ENCODE measurements at regions not wholly inside any gene's neighbourhood (a gene's known extent, or its start where the extent isn't known, plus 50 kb on each side); places are given as distances from the start of the nearest gene placed in this dataset.

DNA sequence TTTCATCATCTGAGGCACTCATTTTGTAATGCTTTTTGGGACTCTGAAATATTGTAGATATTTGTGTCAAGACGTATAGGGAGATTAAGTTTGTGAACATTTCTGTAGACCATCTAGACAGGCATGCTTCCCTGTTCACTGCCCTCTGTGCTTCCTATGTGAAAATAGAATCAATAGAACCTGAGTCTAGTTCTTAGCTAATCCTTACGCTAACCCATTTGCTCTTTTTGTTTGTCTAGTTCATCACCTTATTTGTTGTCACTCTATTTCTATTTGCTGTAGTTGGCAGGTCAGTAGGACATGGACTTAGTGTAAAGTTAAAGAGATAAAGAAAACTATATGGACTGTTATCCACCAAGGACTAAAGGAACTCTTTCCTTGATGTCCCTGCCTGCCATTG, 1755.2 kb downstream of the C4orf33 start:
- Histone ChIP-seq H3K36me3 (replicated peaks) (no peaks in the 10 kb centered on the region), H3K27me3 (replicated peaks) (no peaks in the 10 kb centered on the region), H3K4me3 (ENCODE audit: low read depth, low read length) (no peak overlapping the region), H3K27ac (no peak overlapping the region)
- no peak for DNase-seq
- in situ Hi-C loops (cut with HindIII; ENCODE audit: low pct_ligation_motif_present, low sequenced_read_pairs) = no loop called here
- TF ChIP-seq, protein P1, sequence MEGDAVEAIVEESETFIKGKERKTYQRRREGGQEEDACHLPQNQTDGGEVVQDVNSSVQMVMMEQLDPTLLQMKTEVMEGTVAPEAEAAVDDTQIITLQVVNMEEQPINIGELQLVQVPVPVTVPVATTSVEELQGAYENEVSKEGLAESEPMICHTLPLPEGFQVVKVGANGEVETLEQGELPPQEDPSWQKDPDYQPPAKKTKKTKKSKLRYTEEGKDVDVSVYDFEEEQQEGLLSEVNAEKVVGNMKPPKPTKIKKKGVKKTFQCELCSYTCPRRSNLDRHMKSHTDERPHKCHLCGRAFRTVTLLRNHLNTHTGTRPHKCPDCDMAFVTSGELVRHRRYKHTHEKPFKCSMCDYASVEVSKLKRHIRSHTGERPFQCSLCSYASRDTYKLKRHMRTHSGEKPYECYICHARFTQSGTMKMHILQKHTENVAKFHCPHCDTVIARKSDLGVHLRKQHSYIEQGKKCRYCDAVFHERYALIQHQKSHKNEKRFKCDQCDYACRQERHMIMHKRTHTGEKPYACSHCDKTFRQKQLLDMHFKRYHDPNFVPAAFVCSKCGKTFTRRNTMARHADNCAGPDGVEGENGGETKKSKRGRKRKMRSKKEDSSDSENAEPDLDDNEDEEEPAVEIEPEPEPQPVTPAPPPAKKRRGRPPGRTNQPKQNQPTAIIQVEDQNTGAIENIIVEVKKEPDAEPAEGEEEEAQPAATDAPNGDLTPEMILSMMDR (IDR thresholded peaks at IDR 0.05; ENCODE audit: low read depth, low read length, missing control alignments) = no peak

DNA sequence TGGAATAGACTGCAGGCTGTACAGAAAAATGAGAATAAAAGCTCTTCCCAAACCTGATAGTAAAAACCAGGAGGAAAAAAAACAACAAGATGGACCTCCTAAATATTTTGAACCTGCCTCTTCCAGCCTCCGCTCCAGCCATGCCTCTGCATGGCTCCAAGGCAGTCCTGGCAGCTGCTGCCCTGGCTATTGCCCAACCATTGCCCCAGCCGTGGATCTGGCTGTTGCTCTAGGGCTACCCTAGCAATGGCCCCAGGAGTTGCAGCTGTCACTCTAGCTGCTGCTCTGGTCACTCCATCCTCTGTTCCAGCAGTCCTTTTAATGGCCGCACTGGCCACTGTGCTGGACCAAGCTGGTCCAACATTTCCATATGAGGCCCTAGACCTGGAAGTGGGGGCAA, 1756.0 kb downstream of the C4orf33 start:
- in situ Hi-C loops (cut with HindIII; ENCODE audit: low pct_ligation_motif_present, low sequenced_read_pairs) = no loop called here
- TF ChIP-seq, protein P1 (IDR thresholded peaks at IDR 0.05; ENCODE audit: low read depth, low read length, missing control alignments) = no peak
- no peaks in the 10 kb centered on the region for H3K27me3 ChIP-seq (replicated peaks)
- H3K27ac ChIP-seq = no peak overlapping the region
- no peaks in the 10 kb centered on the region for H3K36me3 ChIP-seq (replicated peaks)
- H3K4me3 ChIP-seq (ENCODE audit: low read depth, low read length) = no peak overlapping the region
- DNase-seq = no peak

DNA sequence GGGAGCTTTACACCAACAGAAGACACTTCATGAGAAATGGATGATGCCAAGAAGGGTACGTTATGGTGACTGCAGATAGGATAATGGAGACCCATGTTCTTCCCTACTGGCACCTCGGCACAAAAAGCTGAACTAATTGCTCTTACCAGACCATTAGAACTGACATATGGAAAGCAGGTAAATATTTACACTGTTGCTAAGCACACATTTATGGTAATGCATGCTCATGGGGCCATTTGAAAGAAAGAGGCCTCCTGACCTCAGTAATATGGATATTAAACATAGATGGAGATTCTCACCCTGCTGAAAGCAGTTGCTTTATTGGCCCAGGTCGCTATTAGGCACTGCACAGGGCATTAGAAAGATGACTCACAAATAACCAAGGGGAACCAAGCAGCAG, 1759.6 kb downstream of the C4orf33 start:
- H3K36me3 ChIP-seq (replicated peaks) = no peaks in the 10 kb centered on the region
- no peak overlapping the region for H3K27ac ChIP-seq
- H3K27me3 ChIP-seq (replicated peaks) = no peaks in the 10 kb centered on the region
- no peak for DNase-seq
- in situ Hi-C loops (cut with HindIII; ENCODE audit: low pct_ligation_motif_present, low sequenced_read_pairs) = no loop called here
- TF ChIP-seq, protein P1 (IDR thresholded peaks at IDR 0.05; ENCODE audit: low read depth, low read length, missing control alignments) = no peak
- no peak overlapping the region for H3K4me3 ChIP-seq (ENCODE audit: low read depth, low read length)

DNA sequence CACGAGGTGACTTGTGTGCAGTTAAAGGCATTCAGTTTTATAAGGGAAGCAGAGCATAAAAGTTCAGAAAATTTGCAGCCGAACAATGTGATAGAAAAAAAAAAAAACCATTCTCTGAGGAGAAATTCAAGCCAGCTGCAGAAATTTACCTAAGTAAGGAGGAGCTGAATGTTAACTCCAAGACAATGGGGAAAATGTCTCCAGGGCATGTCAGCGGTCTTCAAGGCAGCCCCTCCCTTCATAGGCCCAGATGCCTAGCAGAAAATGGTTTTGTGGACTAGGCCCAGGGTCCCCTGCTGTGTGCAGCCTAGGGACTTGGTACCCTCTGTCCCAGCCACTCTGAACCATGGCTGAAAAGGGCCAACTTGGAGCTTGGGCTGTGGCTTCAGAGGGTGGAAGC, 1764.0 kb downstream of the C4orf33 start:
- Histone ChIP-seq H3K27ac (no peak overlapping the region), H3K4me3 (ENCODE audit: low read depth, low read length) (no peak overlapping the region), H3K27me3 (replicated peaks) (no peaks in the 10 kb centered on the region), H3K36me3 (replicated peaks) (no peaks in the 10 kb centered on the region)
- in situ Hi-C loops (cut with HindIII; ENCODE audit: low pct_ligation_motif_present, low sequenced_read_pairs) = no loop called here
- DNase-seq = no peak
- TF ChIP-seq, protein P1 (IDR thresholded peaks at IDR 0.05; ENCODE audit: low read depth, low read length, missing control alignments) = no peak

DNA sequence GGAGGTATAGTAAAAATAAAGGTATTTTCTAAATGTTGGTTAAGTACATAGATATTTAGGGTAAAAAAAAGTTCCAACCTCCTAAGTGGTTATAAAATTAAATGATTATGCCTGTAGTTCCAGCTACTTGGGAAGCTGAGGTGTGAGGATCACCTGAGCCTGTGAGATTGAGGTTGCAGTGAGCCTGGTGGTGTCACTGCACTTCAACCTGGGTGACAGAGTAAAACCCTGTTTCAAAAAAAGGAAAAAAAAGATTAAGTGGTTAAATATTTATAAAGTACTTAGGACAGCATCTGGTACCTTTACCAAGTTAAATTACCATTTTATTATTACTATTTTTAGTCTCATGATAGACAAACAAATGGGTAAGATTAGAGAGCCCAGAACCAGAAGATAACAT, 1801.0 kb downstream of the C4orf33 start:
- TF ChIP-seq, protein P1 (IDR thresholded peaks at IDR 0.05; ENCODE audit: low read depth, low read length, missing control alignments) = no peak
- Histone ChIP-seq H3K36me3 (replicated peaks) (no peaks in the 10 kb centered on the region), H3K4me3 (ENCODE audit: low read depth, low read length) (no peak overlapping the region), H3K27ac (no peak overlapping the region), H3K27me3 (replicated peaks) (no peaks in the 10 kb centered on the region)
- in situ Hi-C loops (cut with HindIII; ENCODE audit: low pct_ligation_motif_present, low sequenced_read_pairs) = no loop called here
- no peak for DNase-seq

DNA sequence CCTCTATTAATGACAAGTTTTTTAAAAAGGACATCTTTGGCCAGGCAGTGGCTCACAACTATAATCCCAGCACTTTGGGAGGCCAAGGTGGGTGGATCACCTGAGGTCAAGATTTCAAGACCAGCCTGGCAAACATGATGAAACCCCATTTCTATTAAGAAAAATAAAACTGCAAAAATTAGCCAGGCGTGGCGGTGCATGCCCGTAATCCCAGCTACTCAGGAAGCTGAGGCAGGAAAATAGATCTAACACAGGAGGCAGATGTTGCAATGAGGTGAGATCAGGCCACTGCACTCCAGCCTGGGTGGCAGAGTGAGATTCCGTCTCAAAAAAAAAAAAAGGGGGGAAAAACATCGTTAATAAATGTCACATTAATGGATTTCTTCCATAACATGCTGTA, 1805.4 kb downstream of the C4orf33 start:
- in situ Hi-C loops (cut with HindIII; ENCODE audit: low pct_ligation_motif_present, low sequenced_read_pairs) = no loop called here
- H3K27ac ChIP-seq = no peak overlapping the region
- H3K36me3 ChIP-seq (replicated peaks) = no peaks in the 10 kb centered on the region
- DNase-seq = no peak
- no peaks in the 10 kb centered on the region for H3K27me3 ChIP-seq (replicated peaks)
- TF ChIP-seq, protein P1 (IDR thresholded peaks at IDR 0.05; ENCODE audit: low read depth, low read length, missing control alignments) = no peak
- H3K4me3 ChIP-seq (ENCODE audit: low read depth, low read length) = no peak overlapping the region

Data from brain microvascular endothelial cell (primary cell).